NB4 (cell line): ENCODE measurements at regions not wholly inside any gene's neighbourhood (a gene's known extent, or its start where the extent isn't known, plus 50 kb on each side); places are given as distances from the start of the nearest gene placed in this dataset.

Experiments used
- POLR2A ChIP-seq: IDR thresholded peaks from 2 replicates; pipeline ENCODE4 v1.6.1; 2011; ENCODE audit warnings: mild to moderate bottlenecking; ENCODE audit not compliant: insufficient read length; ENCODE audit errors: extremely low read depth
- TF ChIP-seq, protein P1 (sequence below): IDR thresholded peaks from one replicate; pipeline ENCODE4 v1.5.1; 2012; ENCODE audit warnings: low read depth, low read length

DNA sequence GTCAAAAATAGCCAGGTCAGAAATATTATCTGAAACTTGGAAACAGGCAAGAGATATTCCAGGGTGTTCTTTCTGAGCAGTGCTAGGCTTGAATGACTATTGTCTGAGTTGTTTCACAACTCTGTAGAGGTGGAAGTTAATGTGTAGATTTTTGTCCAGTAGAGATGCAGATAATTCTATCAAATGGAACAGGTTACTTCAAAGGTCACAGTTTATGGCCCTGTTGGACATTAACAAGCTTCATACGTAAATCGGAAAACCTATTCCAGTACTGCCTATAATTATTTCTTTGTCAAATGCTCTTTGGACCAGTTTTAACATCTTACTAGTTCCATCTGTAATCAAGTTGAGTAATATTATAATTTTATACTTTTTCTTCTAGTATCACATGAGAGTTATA is 1639.4 kb upstream of the TENM3 start:
- TF ChIP-seq, protein P1, sequence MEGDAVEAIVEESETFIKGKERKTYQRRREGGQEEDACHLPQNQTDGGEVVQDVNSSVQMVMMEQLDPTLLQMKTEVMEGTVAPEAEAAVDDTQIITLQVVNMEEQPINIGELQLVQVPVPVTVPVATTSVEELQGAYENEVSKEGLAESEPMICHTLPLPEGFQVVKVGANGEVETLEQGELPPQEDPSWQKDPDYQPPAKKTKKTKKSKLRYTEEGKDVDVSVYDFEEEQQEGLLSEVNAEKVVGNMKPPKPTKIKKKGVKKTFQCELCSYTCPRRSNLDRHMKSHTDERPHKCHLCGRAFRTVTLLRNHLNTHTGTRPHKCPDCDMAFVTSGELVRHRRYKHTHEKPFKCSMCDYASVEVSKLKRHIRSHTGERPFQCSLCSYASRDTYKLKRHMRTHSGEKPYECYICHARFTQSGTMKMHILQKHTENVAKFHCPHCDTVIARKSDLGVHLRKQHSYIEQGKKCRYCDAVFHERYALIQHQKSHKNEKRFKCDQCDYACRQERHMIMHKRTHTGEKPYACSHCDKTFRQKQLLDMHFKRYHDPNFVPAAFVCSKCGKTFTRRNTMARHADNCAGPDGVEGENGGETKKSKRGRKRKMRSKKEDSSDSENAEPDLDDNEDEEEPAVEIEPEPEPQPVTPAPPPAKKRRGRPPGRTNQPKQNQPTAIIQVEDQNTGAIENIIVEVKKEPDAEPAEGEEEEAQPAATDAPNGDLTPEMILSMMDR, result no peak
- TF ChIP-seq POLR2A, result no peak
